H1 (cell line): ENCODE measurements at regions not wholly inside any gene's neighbourhood (a gene's known extent, or its start where the extent isn't known, plus 50 kb on each side); places are given as distances from the start of the nearest gene placed in this dataset.

Experiments used
- CTCF ChIA-PET: fragments of 300-600 bp; sonication (Branson Sonifier 250); formaldehyde crosslinking; loops from one replicate; lab custom pipeline; 2021; ENCODE audit not compliant: partially characterized antibody; lab: Charles Lee
- POLR2A ChIA-PET: fragments of 300-600 bp; sonication (Branson Sonifier 250); formaldehyde crosslinking; loops from one replicate; lab custom pipeline; 2021; ENCODE audit warnings: inconsistent platforms; ENCODE audit not compliant: partially characterized antibody; lab: Charles Lee
- DNase-seq, 2 experiments: peaks; one replicate each; pipeline versions ENCODE4 v3.0.0 to v3.0.0-alpha.2; 2010 to 2022; ENCODE audit warnings: low spot score in 2 of 2, low read depth in 1 of 2, mixed read lengths in 1 of 2
- FAIRE-seq: peaks from 2 replicates; lab custom pipeline; 2011; peaks lifted over from hg19 to GRCh38; lab: Jason Lieb, UNC
- H2AFZ ChIP-seq: 2 replicates; pipeline ENCODE4 v1.8.1; 2012; ENCODE audit warnings: low read length, inconsistent platforms
- H2AK5ac ChIP-seq: 2 replicates; pipeline ENCODE4 v1.6.1; 2013; ENCODE audit warnings: low read depth, low read length
- H2BK120ac ChIP-seq: replicated peaks from 2 replicates; pipeline ENCODE3; 2013; ENCODE audit warnings: low read depth, low read length, inconsistent platforms
- H2BK12ac ChIP-seq: 2 replicates; pipeline ENCODE4 v1.6.1; 2013; ENCODE audit warnings: low read depth, low read length
- H2BK15ac ChIP-seq: 2 replicates; pipeline ENCODE4 v1.6.1; 2013; ENCODE audit warnings: low read length
- H2BK20ac ChIP-seq: 2 replicates; pipeline ENCODE4 v1.6.1; 2013; ENCODE audit warnings: low read length
- H2BK5ac ChIP-seq: 2 replicates; pipeline ENCODE4 v1.6.1; 2013; ENCODE audit warnings: low read depth, low read length
- H3K14ac ChIP-seq: 2 replicates; pipeline ENCODE4 v1.6.1; 2013; ENCODE audit warnings: inconsistent platforms; ENCODE audit not compliant: insufficient read length
- H3K18ac ChIP-seq: 2 replicates; pipeline ENCODE4 v1.6.1; 2013; ENCODE audit warnings: low read length; ENCODE audit errors: extremely low read depth
- H3K23ac ChIP-seq: 2 replicates; pipeline ENCODE4 v1.6.1; 2013; ENCODE audit warnings: inconsistent platforms; ENCODE audit not compliant: insufficient read length
- H3K23me2 ChIP-seq: 2 replicates; pipeline ENCODE4 v1.6.1; 2013; ENCODE audit warnings: low read depth, low read length
- H3K27ac ChIP-seq: 2 replicates; pipeline ENCODE4 v1.6.1; 2011; ENCODE audit warnings: low read depth, low read length, inconsistent platforms
- H3K27me3 ChIP-seq, 4 experiments: replicated peaks in 1 of 4; 1 replicate in 1 of 4; 2 replicates in 3 of 4; pipeline versions ENCODE4 v1.6.1 to v1.8.1; 2011 to 2013; ENCODE audit warnings: low read length in 3 of 4, mild to moderate bottlenecking in 3 of 4, inconsistent platforms in 2 of 4, mixed read lengths in 2 of 4, moderate library complexity in 1 of 4; ENCODE audit not compliant: control insufficient read depth in 3 of 4, insufficient read depth in 3 of 4; ENCODE audit errors: extremely low read depth in 1 of 4
- H3K36me3 ChIP-seq, 4 experiments: 2 replicates each; pipeline versions ENCODE4 v1.6.1 to v1.8.1; 2011 to 2013; ENCODE audit warnings: mild to moderate bottlenecking in 4 of 4, low read length in 3 of 4, moderate library complexity in 2 of 4, control low read depth in 1 of 4, inconsistent platforms in 1 of 4; ENCODE audit not compliant: insufficient read depth in 4 of 4, control insufficient read depth in 2 of 4
- H3K4ac ChIP-seq: replicated peaks from 2 replicates; pipeline ENCODE3; 2013; ENCODE audit warnings: low read length, low read depth, mixed read lengths, inconsistent platforms; ENCODE audit not compliant: insufficient read length
- H3K4me1 ChIP-seq, 4 experiments: replicated peaks in 1 of 4; 1 replicate in 1 of 4; 2 replicates in 3 of 4; pipeline versions ENCODE4 v1.6.1 to v1.8.1; 2011 to 2013; ENCODE audit warnings: low read length in 3 of 4, inconsistent platforms in 2 of 4, mixed read lengths in 1 of 4; ENCODE audit not compliant: insufficient read depth in 4 of 4, control insufficient read depth in 3 of 4
- H3K4me2 ChIP-seq, 2 experiments: 2 replicates each; pipeline versions ENCODE4 v1.6.1 to v1.8.1; 2011 to 2013; ENCODE audit warnings: low read depth in 2 of 2, low read length in 2 of 2, control low read depth in 1 of 2, inconsistent platforms in 1 of 2, mild to moderate bottlenecking in 1 of 2; ENCODE audit not compliant: insufficient read depth in 1 of 2
- H3K4me3 ChIP-seq, 4 experiments: fragments of 200-600, 300-600 bp in 1 of 4; sonication (generic), shearing (Covaris generic), sonication (Bioruptor Twin) in 1 of 4; 2 replicates each; pipeline versions ENCODE4 v1.5.1 to v1.8.1; 2011 to 2016; ENCODE audit warnings: low read length in 4 of 4, low read depth in 3 of 4, control low read depth in 2 of 4, inconsistent platforms in 2 of 4, mild to moderate bottlenecking in 2 of 4, mixed read lengths in 1 of 4, moderate library complexity in 1 of 4; ENCODE audit not compliant: insufficient read depth in 2 of 4; ENCODE audit errors: extremely low read depth in 1 of 4
- H3K56ac ChIP-seq: replicated peaks from 2 replicates; pipeline ENCODE3; 2013; ENCODE audit warnings: low read depth, mild to moderate bottlenecking, mixed read lengths, low read length, inconsistent platforms; ENCODE audit not compliant: insufficient read length
- H3K79me1 ChIP-seq: 2 replicates; pipeline ENCODE4 v1.6.1; 2013; ENCODE audit warnings: low read depth, low read length, control low read depth
- H3K79me2 ChIP-seq, 2 experiments: 2 replicates each; pipeline versions ENCODE4 v1.6.1 to v1.8.1; 2012 to 2013; ENCODE audit warnings: low read length in 2 of 2, mild to moderate bottlenecking in 2 of 2, inconsistent platforms in 1 of 2; ENCODE audit not compliant: insufficient read depth in 2 of 2, control insufficient read depth in 1 of 2
- H3K9ac ChIP-seq, 4 experiments: replicated peaks in 1 of 4; 1 replicate in 1 of 4; 2 replicates in 3 of 4; pipeline versions ENCODE4 v1.6.1 to v1.8.1; 2011 to 2013; ENCODE audit warnings: low read depth in 3 of 4, low read length in 3 of 4, control low read depth in 2 of 4, mild to moderate bottlenecking in 2 of 4, moderate library complexity in 2 of 4, inconsistent platforms in 1 of 4; ENCODE audit errors: extremely low read depth in 1 of 4
- H3K9me3 ChIP-seq, 2 experiments: 2 replicates each; pipeline versions ENCODE4 v1.6.1 to v1.8.1; 2012 to 2013; ENCODE audit warnings: mild to moderate bottlenecking in 2 of 2, moderate library complexity in 2 of 2, control low read depth in 1 of 2, inconsistent platforms in 1 of 2, low read depth in 1 of 2, low read length in 1 of 2, mixed read lengths in 1 of 2; ENCODE audit not compliant: insufficient read depth in 2 of 2
- H4K20me1 ChIP-seq, 2 experiments: replicated peaks in 1 of 2; 2 replicates each; pipeline versions ENCODE3 to v1.8.1; 2011 to 2013; ENCODE audit warnings: inconsistent platforms in 2 of 2, low read length in 2 of 2, mild to moderate bottlenecking in 1 of 2; ENCODE audit not compliant: insufficient read depth in 2 of 2, control insufficient read depth in 1 of 2
- H4K5ac ChIP-seq: 2 replicates; pipeline ENCODE4 v1.6.1; 2013; ENCODE audit warnings: low read length, low read depth, mixed read lengths, inconsistent platforms; ENCODE audit not compliant: insufficient read length
- H4K8ac ChIP-seq: 2 replicates; pipeline ENCODE4 v1.8.0; 2013; ENCODE audit warnings: mild to moderate bottlenecking, moderate library complexity, low read length, inconsistent platforms; ENCODE audit not compliant: insufficient read depth; ENCODE audit errors: extremely low read depth
- H4K91ac ChIP-seq: replicated peaks from 2 replicates; pipeline ENCODE3; 2013; ENCODE audit warnings: low read length, mixed read lengths, inconsistent platforms; ENCODE audit not compliant: insufficient read length
- ATF2 ChIP-seq: IDR thresholded peaks from 2 replicates; pipeline ENCODE4 v1.6.1; 2012; ENCODE audit warnings: low read length, inconsistent platforms
- BACH1 ChIP-seq: IDR thresholded peaks from 2 replicates; pipeline ENCODE4 v1.6.1; 2012; ENCODE audit warnings: low read length, improper control_type of control experiment
- BRCA1 ChIP-seq: IDR thresholded peaks from 2 replicates; pipeline ENCODE4 v1.6.1; 2012; ENCODE audit warnings: low read depth, low read length, improper control_type of control experiment
- E2F6 ChIP-seq: IDR thresholded peaks from 2 replicates; pipeline ENCODE4 v1.6.1; 2012; ENCODE audit warnings: inconsistent platforms
- EGR1 ChIP-seq: IDR thresholded peaks from 2 replicates; pipeline ENCODE4 v1.6.1; 2011; ENCODE audit warnings: low read depth, low read length, borderline replicate concordance
- FOSL1 ChIP-seq: IDR thresholded peaks from 2 replicates; pipeline ENCODE4 v1.6.1; 2011; ENCODE audit warnings: mild to moderate bottlenecking, low read depth, low read length, moderate library complexity; ENCODE audit not compliant: insufficient read depth
- MAFK ChIP-seq: IDR thresholded peaks from 2 replicates; pipeline ENCODE4 v1.6.1; 2012; ENCODE audit warnings: low read depth, mild to moderate bottlenecking, improper control_type of control experiment, low read length
- NRF1 ChIP-seq: IDR thresholded peaks from 2 replicates; pipeline ENCODE4 v1.6.1; 2011; ENCODE audit warnings: mild to moderate bottlenecking, low read depth, low read length, improper control_type of control experiment
- POLR2AphosphoS5 ChIP-seq: IDR thresholded peaks from 2 replicates; pipeline ENCODE4 v1.6.1; 2011; ENCODE audit warnings: low read depth, low read length
- SIRT6 ChIP-seq: IDR thresholded peaks from one replicate; pipeline ENCODE4 v1.7.1; 2012; ENCODE audit warnings: low read length, inconsistent platforms
- TBP ChIP-seq: IDR thresholded peaks from 2 replicates; pipeline ENCODE4 v1.6.1; 2011; ENCODE audit warnings: low read depth, low read length, improper control_type of control experiment
- WGBS, 2 experiments: shearing (Covaris generic) in 1 of 2; methylation state at CpG; one replicate each; pipeline versions ENCODE4 v1.1.6 to v1.1.7; 2013 to 2015; ENCODE audit warnings: low lambda C conversion rate in 2 of 2, mixed read lengths in 2 of 2, inconsistent platforms in 1 of 2, low coverage in 1 of 2, missing lambda C conversion rate in 1 of 2; ENCODE audit not compliant: insufficient replicate concordance in 2 of 2, insufficient coverage in 1 of 2, insufficient read length in 1 of 2; ENCODE audit errors: extremely low coverage in 1 of 2, missing lambda C conversion rate in 1 of 2; 5-methylcytosine and 5-hydroxymethylcytosine counted together

DNA sequence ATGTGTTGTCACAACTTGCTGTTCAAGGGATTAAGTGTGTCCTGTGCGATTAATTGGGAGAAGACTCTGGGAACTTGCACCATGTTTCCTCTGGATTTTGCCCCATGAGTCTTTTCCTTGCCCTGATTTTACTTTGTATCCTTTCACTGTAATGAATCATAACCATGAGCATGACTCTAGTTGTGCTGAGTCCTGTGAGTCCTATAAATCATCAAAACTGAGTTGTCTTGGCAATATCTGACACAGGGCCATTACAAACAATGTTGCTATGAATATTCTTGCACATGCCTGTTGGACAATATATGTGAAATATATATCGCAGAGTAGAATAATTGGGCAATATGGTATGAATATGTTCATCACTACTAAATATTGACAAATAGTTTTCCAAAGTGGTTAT lies 56.5 kb upstream of the COL5A2 start:
- H4K8ac ChIP-seq = no peak overlapping the region
- no peak overlapping the region for H2BK15ac ChIP-seq
- ChIA-PET CTCF (no interaction called here), POLR2A (no interaction called here)
- no peaks in the 10 kb centered on the region for H3K27me3 ChIP-seq
- TF ChIP-seq MAFK = no peak
- TF ChIP-seq BRCA1 = no peak
- TF ChIP-seq E2F6 = no peak
- TF ChIP-seq ATF2 = no peak
- TF ChIP-seq SIRT6 = no peak
- TF ChIP-seq EGR1 = no peak
- no peak for TF ChIP-seq NRF1
- TF ChIP-seq BACH1 = no peak
- TF ChIP-seq POLR2AphosphoS5 = no peak
- TF ChIP-seq TBP = no peak
- no peak for TF ChIP-seq FOSL1
- H3K23ac ChIP-seq = no peak overlapping the region
- DNase-seq (no peak), FAIRE-seq (no peak)
- no peaks in the 10 kb centered on the region for H3K36me3 ChIP-seq
- H3K4ac ChIP-seq = no peak overlapping the region
- no peak overlapping the region for H3K4me2 ChIP-seq
- no peak overlapping the region for H2AK5ac ChIP-seq
- H4K20me1 ChIP-seq = no peaks in the 10 kb centered on the region
- no peak overlapping the region for H4K5ac ChIP-seq
- no peaks in the 10 kb centered on the region for H3K79me1 ChIP-seq
- no peak overlapping the region for H4K91ac ChIP-seq
- H3K23me2 ChIP-seq = no peaks in the 10 kb centered on the region
- H3K9me3 ChIP-seq = no peaks in the 10 kb centered on the region
- H3K27ac ChIP-seq = no peak overlapping the region
- H3K18ac ChIP-seq = no peak overlapping the region
- 91% methylated on average over 2 of the region's 2 CpGs; no CpG with 5 or more reads in 1 of the 2 experiments for WGBS, 2 experiments
- H3K79me2 ChIP-seq = no peaks in the 10 kb centered on the region
- no peak overlapping the region for H3K14ac ChIP-seq
- H3K4me1 ChIP-seq = no peaks in the 10 kb centered on the region
- no peak overlapping the region for H3K56ac ChIP-seq
- H2BK12ac ChIP-seq = no peak overlapping the region
- H2BK5ac ChIP-seq = no peak overlapping the region
- no peak overlapping the region for H2BK20ac ChIP-seq
- H2BK120ac ChIP-seq = no peak overlapping the region
- H2AFZ ChIP-seq = no peak overlapping the region
- no peak overlapping the region for H3K4me3 ChIP-seq
- no peak overlapping the region for H3K9ac ChIP-seq
